ENCODE measurements at regions not wholly inside any gene's neighbourhood (a gene's known extent, or its start where the extent isn't known, plus 50 kb on each side); places are given as distances from the start of the nearest gene placed in this dataset.
"Not testable (repeated sequence)": the region's sequence is repeated elsewhere in the genome, so short reads cannot be mapped to it uniquely, and the experiment has no call there.

- no peak for DNase-seq
These were observed 314.2 kb downstream of the PID1 start for GRCh38 chr2:228956701-228957474.

DNA sequence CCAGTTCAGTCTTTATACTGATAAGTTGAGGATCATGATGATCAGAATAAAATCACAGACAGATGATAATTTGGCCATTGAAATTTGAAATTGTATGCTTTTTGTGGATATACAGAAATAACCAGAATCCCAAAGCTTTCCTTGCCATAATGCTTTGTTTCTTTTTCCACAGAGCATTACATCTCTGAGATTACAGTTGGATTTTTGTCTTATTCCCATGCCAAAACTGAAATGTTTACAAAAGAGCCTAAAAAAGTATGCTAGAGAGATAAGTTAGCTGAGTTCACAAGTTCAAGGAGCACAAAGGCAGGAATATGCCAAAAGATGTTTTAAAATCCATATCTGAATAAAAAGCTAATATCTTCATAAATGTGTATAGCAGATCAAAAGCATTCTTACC is 321.3 kb downstream of the PID1 start:
- DNase-seq: no peak

DNA sequence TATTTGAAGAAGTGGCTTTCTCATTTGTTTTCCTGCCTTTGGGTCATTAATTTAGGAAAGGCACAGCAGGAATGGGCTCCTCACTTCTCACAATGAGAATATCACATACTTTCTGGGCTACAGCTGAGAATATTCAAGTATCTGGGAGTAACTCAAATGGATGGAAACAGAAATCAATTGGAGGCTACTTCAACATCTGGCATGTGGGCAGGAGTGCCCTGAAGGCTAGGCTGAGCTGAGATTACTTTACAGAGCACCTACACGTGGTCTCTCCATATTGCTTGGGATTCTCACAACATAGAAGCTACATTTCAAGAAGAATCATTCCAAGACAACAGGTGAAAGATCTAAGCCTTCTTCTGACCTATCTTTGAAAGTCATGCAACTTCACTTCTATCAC is 325.4 kb downstream of the PID1 start:
- no peak for DNase-seq

DNA sequence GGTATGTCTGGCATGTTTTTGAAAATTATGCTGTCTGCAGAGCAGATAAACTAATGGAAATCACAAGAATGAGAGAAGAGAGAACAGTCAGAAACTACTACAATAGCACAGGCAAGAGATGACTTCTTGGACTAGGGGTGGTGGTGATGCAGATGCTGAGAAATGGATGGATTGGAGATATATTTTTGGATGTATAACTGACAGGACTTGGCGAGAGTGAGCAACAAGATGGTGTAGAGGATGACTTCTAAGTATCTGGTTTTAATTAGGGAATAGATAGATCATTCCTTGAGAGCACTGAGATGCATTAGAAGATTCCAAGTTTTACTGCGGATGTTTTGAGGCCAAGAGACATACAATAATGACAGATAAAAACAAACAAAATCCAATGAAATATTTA is 328.2 kb downstream of the PID1 start:
- no peak for DNase-seq

- no peak for DNase-seq
These were observed 332.5 kb downstream of the PID1 start for GRCh38 chr2:228938629-228939028.

- DNase-seq: no peak
These were observed 343.8 kb downstream of the PID1 start for GRCh38 chr2:228927028-228928010.

GRCh38 chr2:228919808-228920207 is 351.3 kb downstream of the PID1 start:
- no peak for DNase-seq

GRCh38 chr2:228917220-228917619 is 353.9 kb downstream of the PID1 start:
- no peak for DNase-seq

- no peak for DNase-seq
These were observed 354.5 kb downstream of the PID1 start for GRCh38 chr2:228916416-228917090.

GRCh38 chr2:228913176-228913575 is 357.9 kb downstream of the PID1 start:
- no peak for DNase-seq

GRCh38 chr2:228910872-228911271 is 360.2 kb downstream of the PID1 start:
- DNase-seq: not testable (repeated sequence)

DNA sequence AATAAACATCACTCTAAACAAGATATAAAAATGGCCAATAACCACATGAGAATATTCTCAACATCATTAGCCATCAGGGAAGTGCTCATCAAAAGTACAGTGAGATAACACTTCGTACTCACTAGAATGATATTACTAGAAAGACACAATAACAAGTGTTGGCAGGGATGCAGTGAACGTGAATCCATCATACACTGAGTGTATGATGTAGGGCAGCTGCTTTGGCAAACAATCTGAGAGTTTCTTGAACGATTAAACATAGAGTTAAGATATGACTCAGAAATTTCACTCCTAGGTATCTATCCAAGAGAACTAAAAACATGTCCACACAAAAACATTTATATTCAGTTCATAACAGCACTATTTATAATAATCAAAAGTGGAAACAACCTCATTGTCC is 368.9 kb downstream of the PID1 start:
- no peak for DNase-seq

DNA sequence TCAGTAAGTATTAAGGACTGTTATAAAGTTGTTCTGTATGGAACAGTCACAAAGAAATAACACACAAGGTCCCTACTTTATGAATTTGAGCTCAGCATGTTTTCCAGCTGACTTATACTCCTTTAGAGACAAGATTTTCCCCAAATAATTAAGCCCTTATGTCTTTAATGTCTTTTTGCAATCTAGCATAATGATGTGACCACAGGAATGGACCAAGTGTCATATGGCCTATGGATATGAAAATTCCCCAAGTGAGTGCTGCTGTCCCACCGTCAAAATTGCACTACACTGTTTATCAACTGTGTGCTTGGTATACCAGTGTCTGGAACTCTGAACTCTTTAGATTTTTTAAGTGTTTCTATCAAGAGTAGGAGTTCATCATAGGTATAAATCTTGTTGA is 369.6 kb downstream of the PID1 start:
- no peak for DNase-seq

- no peak for DNase-seq
These were observed 392.9 kb downstream of the PID1 start for GRCh38 chr2:228878138-228878537.

DNA sequence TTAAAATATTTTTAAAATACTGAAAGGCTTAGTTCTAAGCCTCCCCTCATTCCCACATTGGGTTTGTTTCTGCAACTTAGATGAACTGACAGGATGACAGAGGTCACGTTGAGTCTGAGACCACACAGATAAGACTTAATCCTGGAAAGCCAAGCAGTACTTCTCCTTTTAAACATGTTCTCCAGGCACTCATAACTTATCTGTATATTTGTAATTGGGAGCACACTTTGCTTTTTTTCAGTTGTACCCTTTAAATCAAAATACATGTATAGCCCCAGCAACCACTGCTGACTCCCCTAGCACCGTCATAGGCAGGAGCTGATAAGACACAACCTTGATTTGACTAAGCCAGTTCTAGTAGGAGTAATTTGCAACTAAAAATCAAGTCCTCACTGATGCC is 394.8 kb downstream of the PID1 start:
- DNase-seq: no peak

DNA sequence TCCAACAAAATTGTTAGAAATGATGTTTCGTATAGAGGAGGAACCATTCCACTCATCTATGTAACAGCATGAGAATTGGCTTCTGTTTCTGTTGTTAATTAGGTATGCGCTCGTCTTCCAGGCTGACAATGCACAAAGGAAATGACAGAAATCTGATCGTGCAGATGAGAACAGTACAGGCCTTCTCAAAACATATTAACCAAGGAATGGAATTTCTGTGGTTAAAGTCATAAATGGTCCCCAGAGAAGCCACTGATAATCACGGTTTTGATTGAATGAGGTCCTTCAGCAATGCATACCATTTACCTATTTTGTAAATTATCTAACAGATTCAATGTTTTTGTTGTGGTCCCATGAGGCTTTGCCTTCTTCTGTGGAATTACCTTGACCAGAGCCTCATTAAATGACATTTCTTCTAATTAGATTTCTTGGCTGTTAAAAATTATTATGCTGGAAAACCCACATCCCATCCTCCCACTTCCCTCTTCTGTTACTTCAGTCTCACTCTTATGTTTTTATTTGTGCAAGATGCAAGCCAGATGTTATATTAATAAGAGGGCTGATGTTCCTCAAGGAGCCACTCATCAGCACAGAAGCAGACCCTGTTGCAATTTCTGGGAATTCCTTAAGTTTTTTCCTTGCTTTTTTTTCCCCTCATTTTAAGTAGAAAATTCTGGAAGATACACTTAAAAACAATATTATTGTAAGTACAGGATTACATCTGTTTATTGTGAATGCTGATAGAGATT is 395.8 kb downstream of the PID1 start:
- DNase-seq: no peak

DNA sequence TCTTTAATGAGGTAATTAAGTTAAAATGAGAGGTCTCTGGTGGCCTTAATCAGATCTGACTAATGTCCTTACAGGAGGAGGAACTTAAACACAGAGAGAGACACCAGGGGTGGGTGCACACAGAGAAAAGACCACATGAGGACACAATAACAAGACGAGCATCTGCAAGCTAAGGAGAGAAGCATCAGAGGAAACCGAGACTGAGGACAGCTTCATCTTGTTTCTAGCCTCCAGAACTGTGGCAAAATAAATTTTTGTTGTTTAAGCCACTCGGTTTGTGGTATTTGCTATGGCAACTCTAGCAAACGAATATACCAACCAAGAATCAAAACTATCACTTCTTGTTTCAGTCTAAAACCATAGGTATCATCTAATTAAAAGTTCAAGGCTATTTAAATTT is 400.1 kb downstream of the PID1 start:
- no peak for DNase-seq

GRCh38 chr2:228869636-228870264 is 401.3 kb downstream of the PID1 start:
- DNase-seq: no peak

GRCh38 chr2:228867406-228867805 is 403.7 kb downstream of the PID1 start:
- DNase-seq: no peak

DNA sequence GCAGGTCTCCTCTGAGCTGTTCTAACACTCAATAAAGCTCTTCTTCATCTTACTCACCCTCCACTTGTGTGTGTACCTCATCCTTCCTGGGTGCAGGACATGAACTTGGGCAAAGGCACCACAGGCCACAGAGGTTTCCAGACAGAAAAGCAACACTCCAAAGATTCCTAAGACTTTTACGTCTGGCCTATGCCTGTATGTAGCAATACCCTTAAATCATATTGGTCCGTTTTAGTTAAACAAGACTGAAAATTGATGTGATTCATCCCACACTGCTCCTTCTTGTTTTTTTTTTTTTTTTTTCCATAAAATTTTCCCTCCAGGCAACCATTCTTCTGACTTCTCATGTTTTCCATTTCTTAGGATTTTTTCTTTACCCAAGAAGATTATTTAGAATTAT is 404.3 kb downstream of the PID1 start:
- no peak for DNase-seq

DNA sequence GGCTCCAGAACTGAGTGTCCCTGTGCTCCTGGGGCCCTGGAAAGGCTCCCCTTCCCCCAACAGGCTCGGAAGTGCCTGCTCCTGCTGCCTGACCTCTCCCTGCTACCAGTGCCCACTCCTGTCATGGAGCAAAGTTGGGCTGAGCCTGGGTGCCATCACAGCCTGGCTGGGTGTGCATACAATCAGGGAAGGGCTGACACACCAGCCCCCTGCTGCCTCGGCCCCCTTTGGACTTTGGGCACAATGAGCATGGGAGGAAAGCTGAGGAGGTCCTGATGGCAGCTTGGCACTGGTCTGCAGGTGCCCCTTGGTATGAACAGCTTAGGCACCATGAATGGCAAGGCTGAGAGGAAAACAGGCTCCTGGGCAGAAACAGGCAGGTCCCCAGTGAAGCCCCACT is 405.0 kb downstream of the PID1 start:
- no peak for DNase-seq

DNA sequence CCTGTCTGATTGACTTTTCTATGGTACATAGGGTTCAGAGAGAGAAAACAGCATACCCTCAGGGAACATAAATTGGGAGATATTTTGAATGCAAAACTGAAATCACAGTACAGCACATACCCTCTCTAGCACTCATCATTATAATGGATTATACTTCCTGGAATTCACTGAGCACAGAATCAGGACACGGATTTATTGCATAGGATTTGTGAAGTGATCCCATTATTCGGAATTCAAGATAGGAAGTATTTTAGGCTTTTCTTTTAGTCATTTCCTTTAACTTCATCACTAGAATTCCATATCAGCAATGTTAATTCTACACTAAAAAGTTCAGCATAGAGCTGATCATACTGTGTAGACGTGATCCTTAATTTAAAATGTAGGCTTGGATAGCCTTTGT is 407.0 kb downstream of the PID1 start:
- DNase-seq: no peak
